ENCODE measurements at regions not wholly inside any gene's neighbourhood (a gene's known extent, or its start where the extent isn't known, plus 50 kb on each side); places are given as distances from the start of the nearest gene placed in this dataset.
"Not testable (repeated sequence)": the region's sequence is repeated elsewhere in the genome, so short reads cannot be mapped to it uniquely, and the experiment has no call there.

- Histone ChIP-seq H3K4me2 (no peak overlapping the region), H3K27ac (no peak overlapping the region), H3K9me3 (no peaks in the 10 kb centered on the region), H3K4me3 (no peak overlapping the region), H3K4me1 (no peaks in the 10 kb centered on the region)
- ChIA-PET POLR2A (no interaction called here), CTCF (interaction anchor here (1.2 kb wide), 1 partner anchor 121 kb away, joined by 3 read pairs; no protein-coding TSS in a partner anchor)
- no peak for FAIRE-seq
- ATAC-seq, result no peak
- DNase-seq (ENCODE audit: low read depth in 1 of 2, low spot score in 1 of 2), result no peak
- 17% methylated on average over 3 of the region's 3 CpGs for WGBS (ENCODE audit: missing lambda C conversion rate)
- no peak for TF ChIP-seq EHMT2 (IDR thresholded peaks at IDR 0.05; ENCODE audit: low read depth)
- no peak for TF ChIP-seq MYC (IDR thresholded peaks at IDR 0.05; ENCODE audit: borderline replicate concordance, low read length)
- no peak for TF ChIP-seq MAFK (IDR thresholded peaks at IDR 0.05; ENCODE audit: partially characterized antibody)
- TF ChIP-seq TFCP2L1 (CRISPR knock-in tag; IDR thresholded peaks at IDR 0.05), result no peak
- TF ChIP-seq NR3C1 (IDR thresholded peaks at IDR 0.05), result no peak
- no peak for TF ChIP-seq E2F6 (IDR thresholded peaks at IDR 0.05; ENCODE audit: borderline replicate concordance, low read depth)
- TF ChIP-seq REST (IDR thresholded peaks at IDR 0.05), result no peak
- TF ChIP-seq GATA3 (IDR thresholded peaks at IDR 0.05; ENCODE audit: borderline replicate concordance), result no peak
- no peak for TF ChIP-seq SREBF2 (IDR thresholded peaks at IDR 0.05)
- no peak for TF ChIP-seq HDAC2 (IDR thresholded peaks at IDR 0.05)
- no peak for TF ChIP-seq RAD21 (conservative IDR thresholded peaks at IDR 0.05 in 1 of 2, IDR thresholded peaks at IDR 0.05 in 1 of 2)
- TF ChIP-seq EP300 (IDR thresholded peaks at IDR 0.05), result no peak
- TF ChIP-seq ATOH8 (CRISPR knock-in tag; IDR thresholded peaks at IDR 0.05; ENCODE audit: low read depth), result no peak
- no peak for TF ChIP-seq ZFP36 (IDR thresholded peaks at IDR 0.05; ENCODE audit: borderline replicate concordance, partially characterized antibody)
- no peak for TF ChIP-seq FOSB (CRISPR knock-in tag; IDR thresholded peaks at IDR 0.05)
- no peak for TF ChIP-seq FOSL2 (IDR thresholded peaks at IDR 0.05)
- TF ChIP-seq FOSL2 (CRISPR knock-in tag; IDR thresholded peaks at IDR 0.05), result no peak
Observed at GRCh38 chr4:162767083-162767482, 399.6 kb downstream of the NAF1 start.

GRCh38 chr4:162761965-162762364 lies 404.7 kb downstream of the NAF1 start:
- no peak for ATAC-seq
- no peak overlapping the region for H3K27ac ChIP-seq
- POLR2A ChIA-PET, result no interaction called here
- TF ChIP-seq POLR2A (IDR thresholded peaks at IDR 0.05; ENCODE audit: low read length), result no peak
- no peak for TF ChIP-seq USF2 (IDR thresholded peaks at IDR 0.05)
- no peak for TF ChIP-seq CTCF (IDR thresholded peaks at IDR 0.05)
- TF ChIP-seq BHLHE40 (IDR thresholded peaks at IDR 0.05; ENCODE audit: low read depth, low read length), result no peak
- CTCF ChIA-PET, result no interaction called here
- no peak overlapping the region for H3K4me2 ChIP-seq
- no peak for DNase-seq (ENCODE audit: low read depth in 1 of 2, low spot score in 1 of 2)
- H3K9me3 ChIP-seq, result no peaks in the 10 kb centered on the region
- no peaks in the 10 kb centered on the region for H3K4me1 ChIP-seq
- no peak overlapping the region for H3K4me3 ChIP-seq
- 42% methylated on average over 4 of the region's 4 CpGs for WGBS (ENCODE audit: missing lambda C conversion rate)
- FAIRE-seq, result no peak

GRCh38 chr4:162740228-162740627 lies 426.5 kb downstream of the NAF1 start:
- H3K4me2 ChIP-seq; FAIRE-seq; ATAC-seq; H3K27ac ChIP-seq; H3K4me3 ChIP-seq; DNase-seq (ENCODE audit: low read depth in 1 of 2, low spot score in 1 of 2); H3K9me3 ChIP-seq; H3K4me1 ChIP-seq; POLR2A ChIA-PET: not testable (repeated sequence)
- WGBS (ENCODE audit: missing lambda C conversion rate), result 85% methylated on average over 10 of the region's 11 CpGs
- CTCF ChIA-PET, result interaction anchor here (1.0 kb wide), 1 partner anchor 180 kb away, joined by 3 read pairs; no protein-coding TSS in a partner anchor

- H3K27ac ChIP-seq; ATAC-seq; DNase-seq (ENCODE audit: low read depth in 1 of 2, low spot score in 1 of 2); H3K4me3 ChIP-seq; H3K4me2 ChIP-seq; H3K9me3 ChIP-seq; H3K4me1 ChIP-seq; POLR2A ChIA-PET; FAIRE-seq: not testable (repeated sequence)
- 97% methylated on average over 7 of the region's 32 CpGs for WGBS (ENCODE audit: missing lambda C conversion rate)
- CTCF ChIA-PET, result interaction anchor here (1.0 kb wide), 1 partner anchor 179 kb away, joined by 3 read pairs; no protein-coding TSS in a partner anchor
Observed at GRCh38 chr4:162739596-162739995, 427.1 kb downstream of the NAF1 start.
